ENCODE measurements at regions not wholly inside any gene's neighbourhood (a gene's known extent, or its start where the extent isn't known, plus 50 kb on each side); places are given as distances from the start of the nearest gene placed in this dataset.

DNA sequence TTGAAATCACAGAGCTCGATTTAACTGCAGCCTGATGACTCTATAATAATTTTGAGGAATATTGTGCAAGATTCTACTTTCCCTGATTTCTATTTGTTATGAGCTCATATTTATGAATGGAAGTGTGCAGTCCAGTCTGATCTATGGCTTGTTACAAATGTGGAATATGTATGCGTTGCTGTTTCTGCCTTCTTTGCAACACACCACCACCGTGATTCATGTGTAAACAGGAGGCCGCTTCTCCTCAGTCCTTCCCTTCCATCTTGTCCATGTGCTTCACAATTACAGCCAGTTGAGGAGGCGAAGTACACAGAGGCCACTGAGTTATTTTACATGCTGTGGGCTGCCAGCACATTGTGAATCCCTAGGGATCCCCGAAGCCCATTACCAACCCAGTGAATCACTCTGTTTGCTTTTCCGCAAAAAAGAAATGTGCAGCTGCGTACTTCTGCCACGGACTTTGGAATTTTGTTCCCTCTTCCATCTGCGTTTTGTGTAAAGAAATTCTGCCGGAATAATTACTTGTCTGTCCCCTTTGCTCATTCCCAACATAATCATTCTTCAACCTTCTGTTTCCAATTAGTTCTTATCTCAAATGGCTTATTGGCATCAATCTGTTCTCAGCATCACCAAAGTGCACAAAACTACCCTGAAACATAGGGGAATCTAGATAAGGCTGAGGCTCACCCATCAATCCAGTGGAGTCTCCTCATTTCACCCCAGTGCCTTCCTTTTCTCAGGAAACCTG, 551.6 kb upstream of the CITED2 start:
- no peak for DNase-seq
- no peak overlapping the region for H3K4me2 ChIP-seq (ENCODE audit: low read depth, low read length, poor library complexity, severe bottlenecking)
- no peaks in the 10 kb centered on the region for H4K20me1 ChIP-seq (ENCODE audit: insufficient read depth, low read depth, low read length)
- no peak overlapping the region for H3K4me3 ChIP-seq (ENCODE audit: low read length)
- no peaks in the 10 kb centered on the region for H3K36me3 ChIP-seq (ENCODE audit: insufficient read depth, low read length)
- no peak overlapping the region for H3K9ac ChIP-seq (ENCODE audit: low read length)
- H3K79me2 ChIP-seq (ENCODE audit: low read length): no peaks in the 10 kb centered on the region
- no peaks in the 10 kb centered on the region for H3K9me3 ChIP-seq (ENCODE audit: low read length)
- H3K9me2 ChIP-seq (replicated peaks; ENCODE audit: insufficient read depth, low read length): no peaks in the 10 kb centered on the region
- H3K27me3 ChIP-seq (ENCODE audit: low read length): no peaks in the 10 kb centered on the region
- no peak overlapping the region for H3K27ac ChIP-seq (ENCODE audit: low read length)
- H2AFZ ChIP-seq (ENCODE audit: low read length): no peak overlapping the region
- no peaks in the 10 kb centered on the region for H3K4me1 ChIP-seq (ENCODE audit: low read length)

DNA sequence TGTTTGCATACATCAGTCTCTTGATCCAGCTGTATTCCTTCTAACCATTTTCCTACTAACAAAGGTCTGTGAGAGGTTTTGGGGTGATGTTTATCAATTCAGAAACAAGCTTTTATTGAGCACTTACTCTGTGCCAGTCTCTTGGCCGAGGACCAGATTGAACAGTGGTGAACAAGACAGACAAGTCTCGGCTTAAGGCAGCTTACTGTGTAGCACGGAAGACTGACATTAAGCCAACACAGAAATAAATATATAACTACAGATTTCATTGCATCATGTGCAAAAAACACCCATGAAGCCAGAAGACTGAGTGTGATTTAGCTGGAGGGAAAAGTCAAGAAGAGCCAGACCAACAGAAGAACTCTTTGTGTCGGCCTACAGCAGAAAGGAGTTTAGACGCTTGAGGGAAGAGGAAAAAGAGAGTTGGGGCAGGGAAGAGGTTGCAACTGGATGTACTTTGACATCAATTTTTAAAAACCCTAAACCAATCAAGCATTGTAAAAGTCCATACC, 549.6 kb upstream of the CITED2 start:
- DNase-seq: no peak
- H3K79me2 ChIP-seq (ENCODE audit: low read length): no peaks in the 10 kb centered on the region
- H3K36me3 ChIP-seq (ENCODE audit: insufficient read depth, low read length): no peaks in the 10 kb centered on the region
- H4K20me1 ChIP-seq (ENCODE audit: insufficient read depth, low read depth, low read length): no peaks in the 10 kb centered on the region
- H3K27me3 ChIP-seq (ENCODE audit: low read length): no peaks in the 10 kb centered on the region
- H3K4me1 ChIP-seq (ENCODE audit: low read length): peaks cover 14% of the 10 kb centered on the region
- no peaks in the 10 kb centered on the region for H3K9me3 ChIP-seq (ENCODE audit: low read length)
- H3K4me2 ChIP-seq (ENCODE audit: low read depth, low read length, poor library complexity, severe bottlenecking): no peak overlapping the region
- H2AFZ ChIP-seq (ENCODE audit: low read length): no peak overlapping the region
- no peak overlapping the region for H3K27ac ChIP-seq (ENCODE audit: low read length)
- H3K4me3 ChIP-seq (ENCODE audit: low read length): no peak overlapping the region
- no peaks in the 10 kb centered on the region for H3K9me2 ChIP-seq (replicated peaks; ENCODE audit: insufficient read depth, low read length)
- H3K9ac ChIP-seq (ENCODE audit: low read length): no peak overlapping the region

GRCh38 chr6:139922236-139922635, 547.8 kb upstream of the CITED2 start:
- no peak overlapping the region for H3K9ac ChIP-seq (ENCODE audit: low read length)
- H4K20me1 ChIP-seq (ENCODE audit: insufficient read depth, low read depth, low read length): no peaks in the 10 kb centered on the region
- no peak overlapping the region for H3K4me2 ChIP-seq (ENCODE audit: low read depth, low read length, poor library complexity, severe bottlenecking)
- no peaks in the 10 kb centered on the region for H3K9me2 ChIP-seq (replicated peaks; ENCODE audit: insufficient read depth, low read length)
- H3K36me3 ChIP-seq (ENCODE audit: insufficient read depth, low read length): no peaks in the 10 kb centered on the region
- no peaks in the 10 kb centered on the region for H3K9me3 ChIP-seq (ENCODE audit: low read length)
- no peak for DNase-seq
- H3K27me3 ChIP-seq (ENCODE audit: low read length): no peaks in the 10 kb centered on the region
- H3K4me1 ChIP-seq (ENCODE audit: low read length): peaks cover 14% of the 10 kb centered on the region
- no peak overlapping the region for H2AFZ ChIP-seq (ENCODE audit: low read length)
- no peak overlapping the region for H3K27ac ChIP-seq (ENCODE audit: low read length)
- no peak overlapping the region for H3K4me3 ChIP-seq (ENCODE audit: low read length)
- no peaks in the 10 kb centered on the region for H3K79me2 ChIP-seq (ENCODE audit: low read length)

GRCh38 chr6:139920776-139921100, 546.3 kb upstream of the CITED2 start:
- peaks cover 14% of the 10 kb centered on the region for H3K4me1 ChIP-seq (ENCODE audit: low read length)
- no peaks in the 10 kb centered on the region for H3K9me2 ChIP-seq (replicated peaks; ENCODE audit: insufficient read depth, low read length)
- no peaks in the 10 kb centered on the region for H3K79me2 ChIP-seq (ENCODE audit: low read length)
- no peak overlapping the region for H2AFZ ChIP-seq (ENCODE audit: low read length)
- H3K4me2 ChIP-seq (ENCODE audit: low read depth, low read length, poor library complexity, severe bottlenecking): no peak overlapping the region
- no peak for DNase-seq
- no peaks in the 10 kb centered on the region for H4K20me1 ChIP-seq (ENCODE audit: insufficient read depth, low read depth, low read length)
- no peak overlapping the region for H3K27ac ChIP-seq (ENCODE audit: low read length)
- H3K36me3 ChIP-seq (ENCODE audit: insufficient read depth, low read length): no peaks in the 10 kb centered on the region
- H3K9ac ChIP-seq (ENCODE audit: low read length): no peak overlapping the region
- H3K4me3 ChIP-seq (ENCODE audit: low read length): no peak overlapping the region
- H3K27me3 ChIP-seq (ENCODE audit: low read length): no peaks in the 10 kb centered on the region
- H3K9me3 ChIP-seq (ENCODE audit: low read length): no peaks in the 10 kb centered on the region

DNA sequence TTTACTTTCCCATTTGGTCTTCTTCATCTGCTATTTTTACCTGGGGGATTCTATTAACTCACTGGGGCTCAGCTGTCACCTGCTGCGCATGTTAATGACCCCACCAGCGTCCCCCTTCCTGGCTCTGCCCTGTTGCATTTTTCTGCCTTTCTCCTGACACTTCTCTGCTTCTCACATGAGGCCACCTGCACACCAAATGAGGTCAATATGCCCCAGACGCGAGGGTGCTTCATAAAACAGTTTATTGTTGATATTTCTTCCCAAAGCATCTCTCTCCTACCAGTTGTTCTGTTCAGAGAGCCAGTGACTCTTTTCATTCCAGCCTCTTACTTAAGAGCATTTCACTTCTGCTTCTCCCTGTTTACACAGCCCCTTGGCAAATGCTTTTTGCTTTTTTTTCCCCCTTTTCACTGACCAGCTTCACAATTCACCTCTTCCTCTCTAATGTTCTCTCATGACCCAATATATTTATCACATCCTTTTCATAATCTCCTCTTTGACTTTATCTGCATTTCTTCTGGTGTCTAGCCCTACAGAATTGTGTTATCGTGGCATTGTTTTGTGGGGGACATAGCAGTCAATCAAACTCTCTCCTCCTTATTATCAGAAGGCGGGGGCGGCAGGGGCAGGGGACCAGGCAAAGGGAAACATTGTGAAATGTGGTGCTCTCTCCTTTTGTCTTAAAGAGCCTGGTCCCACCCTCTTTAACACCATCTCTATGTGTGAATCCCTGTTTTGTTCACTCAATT, 545.8 kb upstream of the CITED2 start:
- Histone ChIP-seq H2AFZ (ENCODE audit: low read length) (no peak overlapping the region), H3K9me3 (ENCODE audit: low read length) (no peaks in the 10 kb centered on the region), H3K79me2 (ENCODE audit: low read length) (no peaks in the 10 kb centered on the region), H3K27me3 (ENCODE audit: low read length) (no peaks in the 10 kb centered on the region), H3K4me3 (ENCODE audit: low read length) (no peak overlapping the region), H3K4me1 (ENCODE audit: low read length) (peaks cover 14% of the 10 kb centered on the region), H3K9ac (ENCODE audit: low read length) (no peak overlapping the region), H3K27ac (ENCODE audit: low read length) (no peak overlapping the region), H3K36me3 (ENCODE audit: insufficient read depth, low read length) (no peaks in the 10 kb centered on the region), H4K20me1 (ENCODE audit: insufficient read depth, low read depth, low read length) (no peaks in the 10 kb centered on the region), H3K4me2 (ENCODE audit: low read depth, low read length, poor library complexity, severe bottlenecking) (peak overlapping the region; percentile 28), H3K9me2 (replicated peaks; ENCODE audit: insufficient read depth, low read length) (no peaks in the 10 kb centered on the region)
- DNase-seq: no peak

- Histone ChIP-seq H3K4me2 (ENCODE audit: low read depth, low read length, poor library complexity, severe bottlenecking) (peak overlapping the region; percentile 28), H3K9me2 (replicated peaks; ENCODE audit: insufficient read depth, low read length) (no peaks in the 10 kb centered on the region), H3K9me3 (ENCODE audit: low read length) (no peaks in the 10 kb centered on the region), H3K27me3 (ENCODE audit: low read length) (no peaks in the 10 kb centered on the region), H3K4me1 (ENCODE audit: low read length) (peaks cover 14% of the 10 kb centered on the region), H3K79me2 (ENCODE audit: low read length) (no peaks in the 10 kb centered on the region), H3K9ac (ENCODE audit: low read length) (no peak overlapping the region), H4K20me1 (ENCODE audit: insufficient read depth, low read depth, low read length) (no peaks in the 10 kb centered on the region), H3K27ac (ENCODE audit: low read length) (no peak overlapping the region), H3K4me3 (ENCODE audit: low read length) (no peak overlapping the region), H3K36me3 (ENCODE audit: insufficient read depth, low read length) (no peaks in the 10 kb centered on the region), H2AFZ (ENCODE audit: low read length) (no peak overlapping the region)
- DNase-seq: peak; percentile 45
These were observed 544.9 kb upstream of the CITED2 start for GRCh38 chr6:139919107-139920026.

DNA sequence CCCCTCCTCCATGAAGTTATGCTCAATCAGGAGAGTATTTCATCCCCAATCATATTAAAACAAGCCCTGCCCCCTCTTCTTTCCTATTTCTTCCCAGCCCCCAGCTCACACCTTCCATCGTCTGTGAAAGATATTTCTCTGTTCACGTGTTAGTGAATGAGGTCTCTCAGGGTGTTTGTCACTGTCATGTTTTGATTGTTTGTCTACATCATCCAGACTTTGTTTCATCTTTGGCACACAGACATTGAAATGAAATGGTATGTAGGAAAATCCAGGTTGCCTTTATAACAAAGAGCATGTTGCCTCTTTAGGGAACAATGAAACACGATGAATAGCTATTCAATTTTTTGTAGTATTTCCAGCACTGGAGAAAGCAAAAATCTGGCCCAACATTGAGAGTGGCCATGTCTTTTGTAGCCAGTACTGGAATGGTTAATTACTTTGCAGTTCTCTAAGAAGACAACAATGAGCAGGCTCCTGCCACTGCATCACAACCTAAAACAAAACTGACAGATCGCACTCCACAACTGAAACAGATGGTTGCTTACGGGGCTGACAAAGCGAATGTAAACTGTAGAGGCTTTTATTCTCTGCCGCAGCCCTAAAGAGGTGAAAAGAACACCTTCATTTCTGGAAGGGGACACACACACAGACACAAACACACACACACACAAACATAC, 543.6 kb upstream of the CITED2 start:
- H3K27ac ChIP-seq (ENCODE audit: low read length): no peak overlapping the region
- peaks cover 14% of the 10 kb centered on the region for H3K4me1 ChIP-seq (ENCODE audit: low read length)
- no peaks in the 10 kb centered on the region for H3K27me3 ChIP-seq (ENCODE audit: low read length)
- no peak overlapping the region for H3K9ac ChIP-seq (ENCODE audit: low read length)
- H2AFZ ChIP-seq (ENCODE audit: low read length): no peak overlapping the region
- no peaks in the 10 kb centered on the region for H3K79me2 ChIP-seq (ENCODE audit: low read length)
- H4K20me1 ChIP-seq (ENCODE audit: insufficient read depth, low read depth, low read length): no peaks in the 10 kb centered on the region
- no peak overlapping the region for H3K4me3 ChIP-seq (ENCODE audit: low read length)
- no peak overlapping the region for H3K4me2 ChIP-seq (ENCODE audit: low read depth, low read length, poor library complexity, severe bottlenecking)
- DNase-seq: no peak
- no peaks in the 10 kb centered on the region for H3K9me2 ChIP-seq (replicated peaks; ENCODE audit: insufficient read depth, low read length)
- H3K36me3 ChIP-seq (ENCODE audit: insufficient read depth, low read length): no peaks in the 10 kb centered on the region
- H3K9me3 ChIP-seq (ENCODE audit: low read length): no peaks in the 10 kb centered on the region

Measured in Karpas-422 (cell line).